BE2C (cell line): ENCODE measurements at regions not wholly inside any gene's neighbourhood (a gene's known extent, or its start where the extent isn't known, plus 50 kb on each side); places are given as distances from the start of the nearest gene placed in this dataset.

ENCODE experiments used
- DNase-seq: peaks from one replicate; pipeline ENCODE4 v3.0.0-alpha.2; 2020
- H3K27me3 ChIP-seq: fragments of 250-450 bp; sonication (Bioruptor Pico); 2 replicates; pipeline ENCODE4 v1.5.1; 2020; ENCODE audit warnings: mild to moderate bottlenecking
- H3K36me3 ChIP-seq: fragments of 250-450 bp; sonication (Bioruptor Pico); 2 replicates; pipeline ENCODE4 v1.5.1; 2020; ENCODE audit warnings: mild to moderate bottlenecking
- H3K4me1 ChIP-seq: fragments of 250-450 bp; sonication (Bioruptor Pico); 2 replicates; pipeline ENCODE4 v1.5.1; 2020
- H3K4me3 ChIP-seq: 2 replicates; pipeline ENCODE4 v1.5.1; 2011; ENCODE audit warnings: low read depth, low read length
- H3K9me3 ChIP-seq: fragments of 250-450 bp; sonication (Bioruptor Pico); 2 replicates; pipeline ENCODE4 v1.5.1; 2020
- CTCF ChIP-seq: IDR thresholded peaks from 2 replicates; pipeline ENCODE4 v1.5.1; 2012; ENCODE audit warnings: mild to moderate bottlenecking, low read depth, low read length

- Histone ChIP-seq H3K4me3 (no peak overlapping the region), H3K9me3 (no peaks in the 10 kb centered on the region), H3K4me1 (no peaks in the 10 kb centered on the region), H3K36me3 (no peaks in the 10 kb centered on the region), H3K27me3 (no peaks in the 10 kb centered on the region; the same call in 1 of the 2 replicates)
- TF ChIP-seq CTCF = no peak
- no peak for DNase-seq
Observed at GRCh38 chr13:26112843-26113242, 61.0 kb upstream of the SHISA2 start.

DNA sequence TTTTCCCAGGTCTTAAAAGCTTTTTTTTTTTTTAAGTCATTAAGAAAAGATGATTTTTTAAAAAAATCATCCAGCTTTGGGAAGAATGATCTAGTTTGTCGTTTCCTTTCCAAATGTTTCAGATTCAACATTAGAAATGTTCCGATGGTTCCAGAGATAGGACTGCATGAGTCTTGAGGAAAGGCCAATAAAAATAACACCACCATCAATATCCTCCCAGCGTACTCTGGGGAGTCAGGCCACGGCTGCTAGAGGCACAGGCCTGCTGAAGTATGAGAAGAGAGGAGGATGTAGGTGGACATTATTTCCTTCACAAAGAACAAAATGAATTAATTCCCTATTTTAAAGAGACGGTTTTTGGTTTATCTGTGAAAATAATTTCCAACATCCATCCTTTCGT, 60.0 kb upstream of the SHISA2 start:
- Histone ChIP-seq H3K27me3 (no peaks in the 10 kb centered on the region; the same call in 1 of the 2 replicates), H3K4me3 (no peak overlapping the region), H3K36me3 (no peaks in the 10 kb centered on the region), H3K9me3 (no peaks in the 10 kb centered on the region), H3K4me1 (no peaks in the 10 kb centered on the region)
- DNase-seq = no peak
- TF ChIP-seq CTCF = no peak
